DLD1 (cell line): ENCODE measurements at regions not wholly inside any gene's neighbourhood (a gene's known extent, or its start where the extent isn't known, plus 50 kb on each side); places are given as distances from the start of the nearest gene placed in this dataset.
"Not testable (repeated sequence)": the region's sequence is repeated elsewhere in the genome, so short reads cannot be mapped to it uniquely, and the experiment has no call there.

ENCODE experiments used
- in situ Hi-C: cut with HindIII; loops from 2 replicates; pipeline ENCODE4 v1.10.0; 2017; ENCODE audit warnings: low sequenced_read_pairs

GRCh38 chr1:30575066-30575465 lies 148.3 kb downstream of the MATN1 start:
- in situ Hi-C loops: no loop called here

- in situ Hi-C loops: no loop called here
These were observed 151.2 kb downstream of the MATN1 start for GRCh38 chr1:30572192-30572591.

- in situ Hi-C loops: no loop called here
These were observed 152.0 kb downstream of the MATN1 start for GRCh38 chr1:30571380-30571779.

- in situ Hi-C loops: no loop called here
These were observed 154.0 kb downstream of the MATN1 start for GRCh38 chr1:30569384-30569783.

GRCh38 chr1:30562559-30562958 lies 160.8 kb downstream of the MATN1 start:
- in situ Hi-C loops: no loop called here

- in situ Hi-C loops: no loop called here
These were observed 171.8 kb downstream of the MATN1 start for GRCh38 chr1:30551603-30552002.

GRCh38 chr1:30550365-30551220 lies 172.8 kb downstream of the MATN1 start:
- in situ Hi-C loops: no loop called here

- in situ Hi-C loops: not testable (repeated sequence)
These were observed 173.5 kb downstream of the MATN1 start for GRCh38 chr1:30549872-30550271.

GRCh38 chr1:30548294-30548693 lies 175.1 kb downstream of the MATN1 start:
- in situ Hi-C loops: no loop called here

GRCh38 chr1:30547326-30547725 lies 176.1 kb downstream of the MATN1 start:
- in situ Hi-C loops: not testable (repeated sequence)

- in situ Hi-C loops: no loop called here
These were observed 178.0 kb downstream of the MATN1 start for GRCh38 chr1:30545365-30545764.

- in situ Hi-C loops: no loop called here
These were observed 181.5 kb downstream of the MATN1 start for GRCh38 chr1:30541721-30542485.

- in situ Hi-C loops: no loop called here
These were observed 182.7 kb downstream of the MATN1 start for GRCh38 chr1:30540611-30541192.

- in situ Hi-C loops: no loop called here
These were observed 183.5 kb downstream of the MATN1 start for GRCh38 chr1:30539884-30540283.

GRCh38 chr1:30538993-30539867 lies 184.2 kb downstream of the MATN1 start:
- in situ Hi-C loops: no loop called here

GRCh38 chr1:30538226-30538992 lies 185.0 kb downstream of the MATN1 start:
- in situ Hi-C loops: no loop called here

- in situ Hi-C loops: no loop called here
These were observed 186.1 kb downstream of the MATN1 start for GRCh38 chr1:30537279-30537678.

- in situ Hi-C loops: no loop called here
These were observed 186.9 kb downstream of the MATN1 start for GRCh38 chr1:30536530-30536929.

GRCh38 chr1:30535595-30536325 lies 187.6 kb downstream of the MATN1 start:
- in situ Hi-C loops: no loop called here
